ENCODE measurements at regions not wholly inside any gene's neighbourhood (a gene's known extent, or its start where the extent isn't known, plus 50 kb on each side); places are given as distances from the start of the nearest gene placed in this dataset.

DNA sequence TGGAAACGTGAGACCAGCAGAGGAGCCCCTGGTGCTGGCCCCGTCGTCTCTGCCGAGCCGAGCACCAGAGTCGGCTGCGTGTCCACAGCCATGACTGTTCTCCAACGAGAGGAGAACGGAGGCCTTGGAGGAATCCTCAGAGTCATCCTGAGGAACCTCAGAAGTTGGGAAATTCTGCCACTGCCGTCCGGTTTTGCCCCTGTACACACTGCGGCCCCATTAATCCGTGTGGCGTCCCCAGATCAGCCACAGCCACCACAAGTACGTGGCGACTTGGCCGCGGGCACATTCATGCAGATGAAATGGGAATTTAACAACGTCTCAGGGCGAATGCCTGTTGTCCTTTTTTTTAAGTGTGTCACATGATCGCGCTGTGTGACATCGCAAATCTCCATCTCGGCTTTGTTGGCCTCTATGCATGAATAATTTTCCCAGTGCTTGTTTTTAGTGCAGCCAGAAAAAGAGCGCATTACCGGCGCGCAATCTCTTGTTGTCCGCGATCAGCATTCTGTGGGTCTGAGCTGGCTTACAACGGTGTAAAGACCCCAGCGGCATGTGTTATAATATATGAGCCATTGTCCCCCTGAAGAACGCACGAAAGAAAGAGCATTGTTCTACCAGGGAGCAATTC lies 323.0 kb upstream of the IRX4 start:
- TF ChIP-seq, protein P1, sequence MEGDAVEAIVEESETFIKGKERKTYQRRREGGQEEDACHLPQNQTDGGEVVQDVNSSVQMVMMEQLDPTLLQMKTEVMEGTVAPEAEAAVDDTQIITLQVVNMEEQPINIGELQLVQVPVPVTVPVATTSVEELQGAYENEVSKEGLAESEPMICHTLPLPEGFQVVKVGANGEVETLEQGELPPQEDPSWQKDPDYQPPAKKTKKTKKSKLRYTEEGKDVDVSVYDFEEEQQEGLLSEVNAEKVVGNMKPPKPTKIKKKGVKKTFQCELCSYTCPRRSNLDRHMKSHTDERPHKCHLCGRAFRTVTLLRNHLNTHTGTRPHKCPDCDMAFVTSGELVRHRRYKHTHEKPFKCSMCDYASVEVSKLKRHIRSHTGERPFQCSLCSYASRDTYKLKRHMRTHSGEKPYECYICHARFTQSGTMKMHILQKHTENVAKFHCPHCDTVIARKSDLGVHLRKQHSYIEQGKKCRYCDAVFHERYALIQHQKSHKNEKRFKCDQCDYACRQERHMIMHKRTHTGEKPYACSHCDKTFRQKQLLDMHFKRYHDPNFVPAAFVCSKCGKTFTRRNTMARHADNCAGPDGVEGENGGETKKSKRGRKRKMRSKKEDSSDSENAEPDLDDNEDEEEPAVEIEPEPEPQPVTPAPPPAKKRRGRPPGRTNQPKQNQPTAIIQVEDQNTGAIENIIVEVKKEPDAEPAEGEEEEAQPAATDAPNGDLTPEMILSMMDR (IDR thresholded peaks at IDR 0.05; ENCODE audit: control extremely low read depth, extremely low read depth, low read depth, missing control alignments): no peak
- POLR2A ChIA-PET: no interaction called here
- DNase-seq (ENCODE audit: extremely low spot score): no peak
- CTCF ChIA-PET: no interaction called here

DNA sequence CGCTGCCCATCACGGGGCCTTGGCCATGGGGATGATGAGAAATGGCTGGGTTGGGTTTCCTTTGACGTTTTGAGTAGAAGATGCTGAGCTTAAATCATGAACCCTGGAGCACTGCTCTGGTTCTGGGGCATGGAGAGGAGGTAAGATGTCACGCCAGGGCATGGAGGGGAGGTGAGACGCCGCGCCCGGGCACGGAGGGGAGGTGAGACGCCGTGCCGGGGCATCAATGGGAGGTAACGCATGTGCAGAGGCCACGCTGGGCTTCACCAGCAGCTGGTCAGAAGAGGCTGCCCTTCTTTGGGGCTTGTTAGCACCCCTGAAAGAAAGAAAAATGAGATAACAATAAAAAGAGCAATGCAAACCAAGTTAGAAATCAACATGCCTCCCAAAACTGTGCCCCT lies 322.5 kb upstream of the IRX4 start:
- TF ChIP-seq, protein P1 (IDR thresholded peaks at IDR 0.05; ENCODE audit: control extremely low read depth, extremely low read depth, low read depth, missing control alignments): no peak
- CTCF ChIA-PET: no interaction called here
- no peak for DNase-seq (ENCODE audit: extremely low spot score)
- POLR2A ChIA-PET: no interaction called here

- TF ChIP-seq, protein P1 (IDR thresholded peaks at IDR 0.05; ENCODE audit: control extremely low read depth, extremely low read depth, low read depth, missing control alignments): no peak
- POLR2A ChIA-PET: no interaction called here
- CTCF ChIA-PET: no interaction called here
Measured at GRCh38 chr5:2204366-2205184, 321.9 kb upstream of the IRX4 start.

GRCh38 chr5:2203774-2204173 lies 321.0 kb upstream of the IRX4 start:
- DNase-seq (ENCODE audit: extremely low spot score): no peak
- TF ChIP-seq, protein P1 (IDR thresholded peaks at IDR 0.05; ENCODE audit: control extremely low read depth, extremely low read depth, low read depth, missing control alignments): no peak
- ChIA-PET CTCF (no interaction called here), POLR2A (no interaction called here)

More at GRCh38 chr5:2204366-2205184, 321.9 kb upstream of the IRX4 start:
- no peak for DNase-seq (ENCODE audit: extremely low spot score)

DNA sequence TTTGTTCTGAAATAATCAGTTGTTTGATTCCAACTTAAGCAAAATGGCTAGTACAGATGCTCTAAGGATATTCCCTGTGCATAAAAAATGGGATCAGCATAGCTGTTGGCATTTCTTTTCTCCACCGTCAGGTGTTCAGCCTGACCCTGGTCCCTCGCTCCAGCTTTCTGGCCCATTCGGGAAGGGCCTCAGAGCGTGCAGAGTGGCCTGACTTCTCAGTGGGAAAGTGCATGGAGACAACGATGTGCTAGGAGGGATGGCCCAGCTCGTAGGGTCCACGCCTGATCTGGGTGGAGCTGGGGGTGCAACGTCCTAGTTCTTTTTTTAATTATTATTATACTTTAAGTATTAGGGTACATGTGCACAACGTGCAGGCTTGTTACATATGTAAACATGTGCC lies 319.1 kb upstream of the IRX4 start:
- ChIA-PET POLR2A (no interaction called here), CTCF (no interaction called here)
- TF ChIP-seq, protein P1 (IDR thresholded peaks at IDR 0.05; ENCODE audit: control extremely low read depth, extremely low read depth, low read depth, missing control alignments): no peak
- no peak for DNase-seq (ENCODE audit: extremely low spot score)

DNA sequence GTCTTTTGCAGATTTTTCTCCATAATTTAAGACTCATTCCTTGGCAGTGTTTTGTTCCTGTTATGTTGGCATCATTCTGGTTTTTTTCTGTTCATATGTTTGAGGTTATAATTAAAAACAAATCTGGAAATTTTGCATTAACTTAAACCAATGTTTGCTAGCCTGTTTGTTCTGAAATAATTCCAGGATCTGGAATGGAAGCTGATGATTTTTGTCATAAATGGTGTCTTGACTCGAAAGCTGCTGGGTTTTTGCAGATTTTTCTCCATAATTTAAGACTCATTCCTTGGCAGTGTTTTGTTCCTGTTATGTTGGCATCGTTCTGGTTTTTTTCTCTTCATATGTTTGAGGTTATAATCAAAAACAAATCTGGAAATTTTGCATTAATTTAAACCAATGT lies 318.7 kb upstream of the IRX4 start:
- POLR2A ChIA-PET: no interaction called here
- CTCF ChIA-PET: no interaction called here
- no peak for DNase-seq (ENCODE audit: extremely low spot score)
- TF ChIP-seq, protein P1 (IDR thresholded peaks at IDR 0.05; ENCODE audit: control extremely low read depth, extremely low read depth, low read depth, missing control alignments): no peak
